Esophagus muscularis mucosa (tissue), 4 donors: ENCODE measurements at regions not wholly inside any gene's neighbourhood (a gene's known extent, or its start where the extent isn't known, plus 50 kb on each side); places are given as distances from the start of the nearest gene placed in this dataset.

Source experiments
- DNase-seq: peaks from one replicate; pipeline ENCODE4 v3.0.0-alpha.2; 2017; ENCODE audit errors: extremely low spot score
- H3K27ac ChIP-seq, 4 donors: fragments of 200-600 bp; sonication (generic); replicated peaks in 1 of 4; 1 replicate in 3 of 4; 2 replicates in 1 of 4; pipeline ENCODE4 v1.5.1; 2016 to 2019; ENCODE audit warnings: mild to moderate bottlenecking in 1 of 4
- H3K27me3 ChIP-seq, 4 donors: fragments of 200-600 bp; sonication (generic); one replicate each; pipeline versions ENCODE4 v1.5.1 to v1.6.0; 2016 to 2019
- H3K36me3 ChIP-seq, 4 donors: fragments of 200-600 bp; sonication (generic); one replicate each; pipeline ENCODE4 v1.5.1; 2016 to 2019
- H3K4me1 ChIP-seq, 4 donors: fragments of 200-600 bp; sonication (generic); one replicate each; pipeline ENCODE4 v1.5.1; 2016 to 2019
- H3K4me3 ChIP-seq, 4 donors: fragments of 200-600 bp; sonication (generic); 1 replicate in 2 of 4; 2 replicates in 2 of 4; pipeline ENCODE4 v1.5.1; 2016 to 2019; ENCODE audit warnings: mild to moderate bottlenecking in 4 of 4, moderate library complexity in 1 of 4
- H3K9me3 ChIP-seq, 4 donors: fragments of 200-600 bp; sonication (generic); 1 replicate in 3 of 4; 2 replicates in 1 of 4; pipeline ENCODE4 v1.5.1; 2016 to 2019
- CTCF ChIP-seq, 3 experiments: fragments of 200-600 bp in 2 of 3; fragments of 450-650 bp in 1 of 3; sonication (generic) in 2 of 3; IDR thresholded peaks; one replicate each; pipeline ENCODE4 v1.5.1; 2017 to 2019; ENCODE audit warnings: antibody characterized with exemption in 3 of 3, mild to moderate bottlenecking in 2 of 3, moderate library complexity in 1 of 3
- EP300 ChIP-seq: sonication (generic); formaldehyde crosslinking; IDR thresholded peaks from one replicate; pipeline ENCODE4 v1.6.1; 2017; ENCODE audit warnings: antibody characterized with exemption
- POLR2A ChIP-seq: fragments of 450-650 bp; IDR thresholded peaks from one replicate; pipeline ENCODE4 v1.6.1; 2017; ENCODE audit warnings: antibody characterized with exemption, moderate library complexity, mild to moderate bottlenecking, low read depth
- POLR2AphosphoS5 ChIP-seq, 2 donors: sonication (generic); formaldehyde crosslinking; IDR thresholded peaks; one replicate each; pipeline ENCODE4 v1.6.1; 2017; ENCODE audit warnings: antibody characterized with exemption in 2 of 2
- WGBS: methylation state at CpG from one replicate; pipeline ENCODE4 v1.1.5; 2018; 5-methylcytosine and 5-hydroxymethylcytosine counted together
- intact Hi-C: fragments of 100-400 bp; cut with DNase I; formaldehyde crosslinking; loops from one replicate; pipeline ENCODE4 v1.15.1; 2023

GRCh38 chr1:168939947-168940223, 166.6 kb upstream of the ATP1B1 start:
- no peak for DNase-seq
- Histone ChIP-seq H3K9me3 (no peaks in the 10 kb centered on the region), H3K27me3 (no peaks in the 10 kb centered on the region), H3K4me3 (no peak overlapping the region), H3K36me3 (no peaks in the 10 kb centered on the region), H3K4me1 (no peaks in the 10 kb centered on the region), H3K27ac (no peak overlapping the region)
- TF ChIP-seq POLR2A (no peak), POLR2AphosphoS5 (IDR thresholded peaks at IDR 0.05) (no peak), EP300 (no peak), CTCF (IDR thresholded peaks at IDR 0.05) (no peak)
- intact Hi-C loops = no loop called here

- TF ChIP-seq POLR2A (no peak), POLR2AphosphoS5 (IDR thresholded peaks at IDR 0.05) (no peak), CTCF (IDR thresholded peaks at IDR 0.05) (no peak), EP300 (no peak)
- Histone ChIP-seq H3K27me3 (no peaks in the 10 kb centered on the region), H3K36me3 (no peaks in the 10 kb centered on the region), H3K27ac (no peak overlapping the region), H3K9me3 (no peaks in the 10 kb centered on the region), H3K4me1 (peaks cover 0 to 14% (median 14%) of the 10 kb centered on the region in 4 donors), H3K4me3 (no peak overlapping the region)
- no peak for DNase-seq
- intact Hi-C loops = no loop called here
Measured at GRCh38 chr1:168941640-168942039, 164.8 kb upstream of the ATP1B1 start.

- intact Hi-C loops = no loop called here
- Histone ChIP-seq H3K27ac (no peak overlapping the region), H3K27me3 (no peaks in the 10 kb centered on the region), H3K4me1 (peaks cover 0 to 14% (median 14%) of the 10 kb centered on the region in 4 donors), H3K4me3 (no peak overlapping the region), H3K36me3 (no peaks in the 10 kb centered on the region), H3K9me3 (no peaks in the 10 kb centered on the region)
- no peak for DNase-seq
- 89% methylated on average over 2 of the region's 2 CpGs for whole genome bisulfite sequencing
- TF ChIP-seq POLR2A (no peak), CTCF (IDR thresholded peaks at IDR 0.05) (no peak), POLR2AphosphoS5 (IDR thresholded peaks at IDR 0.05) (no peak), EP300 (no peak)
Measured at GRCh38 chr1:168942165-168942564, 164.3 kb upstream of the ATP1B1 start.

- no peak for TF ChIP-seq CTCF (IDR thresholded peaks at IDR 0.05)
- no peak for TF ChIP-seq POLR2A
- no peak for TF ChIP-seq POLR2AphosphoS5 (IDR thresholded peaks at IDR 0.05)
- Histone ChIP-seq H3K27me3 (no peaks in the 10 kb centered on the region), H3K9me3 (no peaks in the 10 kb centered on the region), H3K27ac (peak overlapping the region; percentile 20 to 58 (median 46)), H3K4me3 (no peak overlapping the region), H3K36me3 (no peaks in the 10 kb centered on the region), H3K4me1 (peaks cover 0 to 14% (median 14%) of the 10 kb centered on the region in 4 donors)
- 22% methylated on average over 3 of the region's 3 CpGs for WGBS
- intact Hi-C loops = no loop called here
- DNase-seq = no peak
Measured at GRCh38 chr1:168945870-168946269, 160.6 kb upstream of the ATP1B1 start.

- Histone ChIP-seq H3K27me3 (no peaks in the 10 kb centered on the region), H3K4me3 (no peak overlapping the region), H3K36me3 (no peaks in the 10 kb centered on the region), H3K27ac (no peak overlapping the region), H3K9me3 (no peaks in the 10 kb centered on the region), H3K4me1 (peaks cover 0 to 14% (median 14%) of the 10 kb centered on the region in 4 donors)
- 83% methylated on average over 2 of the region's 2 CpGs for WGBS
- DNase-seq = no peak
- intact Hi-C loops = no loop called here
- TF ChIP-seq POLR2A (no peak), EP300 (no peak), POLR2AphosphoS5 (IDR thresholded peaks at IDR 0.05) (no peak), CTCF (IDR thresholded peaks at IDR 0.05) (no peak)
Measured at GRCh38 chr1:168947041-168947440, 159.4 kb upstream of the ATP1B1 start.
